Glutamatergic neuron (in vitro differentiated cells): ENCODE measurements at regions not wholly inside any gene's neighbourhood (a gene's known extent, or its start where the extent isn't known, plus 50 kb on each side); places are given as distances from the start of the nearest gene placed in this dataset.

Source experiments
- DNase-seq: peaks from one replicate; pipeline ENCODE4 v3.0.0; 2022
- H3K27ac Mint-ChIP-seq: one replicate; pipeline ENCODE4 v1.8.0; 2020; ENCODE audit warnings: mild to moderate bottlenecking, mixed read lengths, inconsistent platforms; ENCODE audit not compliant: unreplicated experiment
- H3K27me3 Mint-ChIP-seq: one replicate; pipeline ENCODE4 v1.8.0; 2020; ENCODE audit warnings: mild to moderate bottlenecking, moderate library complexity, mixed read lengths, inconsistent platforms; ENCODE audit not compliant: unreplicated experiment
- H3K36me3 Mint-ChIP-seq: one replicate; pipeline ENCODE4 v1.8.0; 2020; ENCODE audit warnings: mild to moderate bottlenecking, mixed read lengths, inconsistent platforms; ENCODE audit not compliant: unreplicated experiment
- H3K4me1 Mint-ChIP-seq: one replicate; pipeline ENCODE4 v1.8.0; 2020; ENCODE audit warnings: mild to moderate bottlenecking, low read depth, mixed read lengths, inconsistent platforms; ENCODE audit not compliant: unreplicated experiment
- H3K4me3 Mint-ChIP-seq: one replicate; pipeline ENCODE4 v1.8.0; 2020; ENCODE audit warnings: mild to moderate bottlenecking, mixed read lengths, inconsistent platforms; ENCODE audit not compliant: unreplicated experiment
- H3K9me3 Mint-ChIP-seq: one replicate; pipeline ENCODE4 v1.8.0; 2020; ENCODE audit warnings: mild to moderate bottlenecking, moderate library complexity, mixed read lengths, inconsistent platforms; ENCODE audit not compliant: unreplicated experiment
- CTCF ChIP-seq: fragments of 200-600 bp; sonication (generic); IDR thresholded peaks from one replicate; pipeline ENCODE4 v1.5.0; 2021; ENCODE audit not compliant: partially characterized antibody, unreplicated experiment

- TF ChIP-seq CTCF, result no peak
- no peaks in the 10 kb centered on the region for H3K9me3 Mint-ChIP-seq
- H3K4me3 Mint-ChIP-seq, result no peak overlapping the region
- no peaks in the 10 kb centered on the region for H3K36me3 Mint-ChIP-seq
- no peaks in the 10 kb centered on the region for H3K27me3 Mint-ChIP-seq
- H3K4me1 Mint-ChIP-seq, result no peaks in the 10 kb centered on the region
- no peak overlapping the region for H3K27ac Mint-ChIP-seq
- no peak for DNase-seq
These were observed 234.3 kb downstream of the ETAA1 start for GRCh38 chr2:67631483-67631882.

GRCh38 chr2:67633212-67633856 lies 236.2 kb downstream of the ETAA1 start:
- no peaks in the 10 kb centered on the region for H3K9me3 Mint-ChIP-seq
- no peaks in the 10 kb centered on the region for H3K4me1 Mint-ChIP-seq
- H3K27ac Mint-ChIP-seq, result no peak overlapping the region
- H3K27me3 Mint-ChIP-seq, result no peaks in the 10 kb centered on the region
- no peak overlapping the region for H3K4me3 Mint-ChIP-seq
- no peak for DNase-seq
- H3K36me3 Mint-ChIP-seq, result no peaks in the 10 kb centered on the region
- TF ChIP-seq CTCF, result no peak

- Mint-ChIP-seq H3K27me3 (no peaks in the 10 kb centered on the region), H3K27ac (no peak overlapping the region), H3K4me3 (no peak overlapping the region), H3K4me1 (no peaks in the 10 kb centered on the region), H3K9me3 (no peaks in the 10 kb centered on the region), H3K36me3 (no peaks in the 10 kb centered on the region)
- no peak for TF ChIP-seq CTCF
- no peak for DNase-seq
These were observed 241.0 kb downstream of the ETAA1 start for GRCh38 chr2:67638146-67638545.

- TF ChIP-seq CTCF, result no peak
- Mint-ChIP-seq H3K4me1 (no peaks in the 10 kb centered on the region), H3K4me3 (no peak overlapping the region), H3K36me3 (no peaks in the 10 kb centered on the region), H3K9me3 (no peaks in the 10 kb centered on the region), H3K27me3 (no peaks in the 10 kb centered on the region), H3K27ac (no peak overlapping the region)
- DNase-seq, result no peak
These were observed 244.3 kb downstream of the ETAA1 start for GRCh38 chr2:67641312-67642045.

GRCh38 chr2:67642046-67642382 lies 244.9 kb downstream of the ETAA1 start:
- no peak overlapping the region for H3K4me3 Mint-ChIP-seq
- H3K27me3 Mint-ChIP-seq, result no peaks in the 10 kb centered on the region
- no peak for TF ChIP-seq CTCF
- H3K27ac Mint-ChIP-seq, result no peak overlapping the region
- H3K4me1 Mint-ChIP-seq, result no peaks in the 10 kb centered on the region
- H3K9me3 Mint-ChIP-seq, result no peaks in the 10 kb centered on the region
- no peak for DNase-seq
- no peaks in the 10 kb centered on the region for H3K36me3 Mint-ChIP-seq
